ENCODE measurements at regions not wholly inside any gene's neighbourhood (a gene's known extent, or its start where the extent isn't known, plus 50 kb on each side); places are given as distances from the start of the nearest gene placed in this dataset.

GRCh38 chr12:84016956-84017355, 895.6 kb downstream of the SLC6A15 start:
- Mint-ChIP-seq H3K36me3 (ENCODE audit: low read depth) (no peaks in the 10 kb centered on the region), H3K4me3 (no peak overlapping the region), H3K4me1 (no peaks in the 10 kb centered on the region), H3K27me3 (ENCODE audit: low read depth) (no peaks in the 10 kb centered on the region), H3K9me3 (peaks cover 56% of the 10 kb centered on the region), H3K27ac (no peak overlapping the region)
- no peak for TF ChIP-seq CTCF (IDR thresholded peaks at IDR 0.05; ENCODE audit: unreplicated experiment in 3 of 3)

- H3K27ac Mint-ChIP-seq = no peak overlapping the region
- no peaks in the 10 kb centered on the region for H3K36me3 Mint-ChIP-seq (ENCODE audit: low read depth)
- no peaks in the 10 kb centered on the region for H3K27me3 Mint-ChIP-seq (ENCODE audit: low read depth)
- peaks cover 10% of the 10 kb centered on the region for H3K9me3 Mint-ChIP-seq
- H3K4me3 Mint-ChIP-seq = no peak overlapping the region
- H3K4me1 Mint-ChIP-seq = no peaks in the 10 kb centered on the region
- TF ChIP-seq CTCF (IDR thresholded peaks at IDR 0.05; ENCODE audit: unreplicated experiment in 3 of 3) = no peak
These were observed 915.2 kb downstream of the SLC6A15 start for GRCh38 chr12:83997423-83997822.

- no peak overlapping the region for H3K27ac Mint-ChIP-seq
- TF ChIP-seq CTCF (IDR thresholded peaks at IDR 0.05; ENCODE audit: unreplicated experiment in 3 of 3) = no peak
- H3K27me3 Mint-ChIP-seq (ENCODE audit: low read depth) = no peaks in the 10 kb centered on the region
- H3K36me3 Mint-ChIP-seq (ENCODE audit: low read depth) = no peaks in the 10 kb centered on the region
- H3K4me3 Mint-ChIP-seq = no peak overlapping the region
- no peaks in the 10 kb centered on the region for H3K4me1 Mint-ChIP-seq
- H3K9me3 Mint-ChIP-seq = peaks cover 10% of the 10 kb centered on the region
These were observed 915.9 kb downstream of the SLC6A15 start for GRCh38 chr12:83996671-83997070.

GRCh38 chr12:83985084-83985483, 927.5 kb downstream of the SLC6A15 start:
- Mint-ChIP-seq H3K9me3 (no peaks in the 10 kb centered on the region), H3K4me1 (no peaks in the 10 kb centered on the region), H3K36me3 (ENCODE audit: low read depth) (no peaks in the 10 kb centered on the region), H3K4me3 (no peak overlapping the region), H3K27ac (no peak overlapping the region), H3K27me3 (ENCODE audit: low read depth) (no peaks in the 10 kb centered on the region)
- TF ChIP-seq CTCF (IDR thresholded peaks at IDR 0.05; ENCODE audit: unreplicated experiment in 3 of 3) = no peak

GRCh38 chr12:83980398-83980797, 932.2 kb downstream of the SLC6A15 start:
- H3K27ac Mint-ChIP-seq = no peak overlapping the region
- H3K4me1 Mint-ChIP-seq = no peaks in the 10 kb centered on the region
- no peaks in the 10 kb centered on the region for H3K27me3 Mint-ChIP-seq (ENCODE audit: low read depth)
- H3K36me3 Mint-ChIP-seq (ENCODE audit: low read depth) = no peaks in the 10 kb centered on the region
- TF ChIP-seq CTCF (IDR thresholded peaks at IDR 0.05; ENCODE audit: unreplicated experiment in 3 of 3) = no peak
- no peak overlapping the region for H3K4me3 Mint-ChIP-seq
- no peaks in the 10 kb centered on the region for H3K9me3 Mint-ChIP-seq

GRCh38 chr12:83979785-83980184, 932.8 kb downstream of the SLC6A15 start:
- Mint-ChIP-seq H3K4me1 (no peaks in the 10 kb centered on the region), H3K36me3 (ENCODE audit: low read depth) (no peaks in the 10 kb centered on the region), H3K4me3 (no peak overlapping the region), H3K27me3 (ENCODE audit: low read depth) (no peaks in the 10 kb centered on the region), H3K9me3 (no peaks in the 10 kb centered on the region), H3K27ac (no peak overlapping the region)
- TF ChIP-seq CTCF (IDR thresholded peaks at IDR 0.05; ENCODE audit: unreplicated experiment in 3 of 3) = no peak
